Mesodermal cell (in vitro differentiated cells): ENCODE measurements at regions not wholly inside any gene's neighbourhood (a gene's known extent, or its start where the extent isn't known, plus 50 kb on each side); places are given as distances from the start of the nearest gene placed in this dataset.

Source experiments
- H3K27ac ChIP-seq: 2 replicates; pipeline ENCODE4 v1.7.0; 2013; ENCODE audit warnings: mild to moderate bottlenecking, low read depth, low read length, moderate library complexity; ENCODE audit not compliant: severe bottlenecking
- H3K36me3 ChIP-seq: 2 replicates; pipeline ENCODE4 v1.7.1; 2013; ENCODE audit warnings: mild to moderate bottlenecking, low read length, moderate library complexity; ENCODE audit not compliant: control insufficient read depth, insufficient read depth
- H3K4me1 ChIP-seq: one replicate; pipeline ENCODE4 v1.7.1; 2013; ENCODE audit warnings: mild to moderate bottlenecking, low read length; ENCODE audit not compliant: insufficient read depth, control insufficient read depth, poor library complexity, severe bottlenecking
- H3K4me3 ChIP-seq: 2 replicates; pipeline ENCODE4 v1.7.0; 2013; ENCODE audit warnings: low read length, control low read depth, mild to moderate bottlenecking; ENCODE audit not compliant: insufficient read depth, poor library complexity, severe bottlenecking; ENCODE audit errors: extremely low read depth
- H3K9me3 ChIP-seq: 2 replicates; pipeline ENCODE4 v1.7.1; 2013; ENCODE audit warnings: mild to moderate bottlenecking, low read length, moderate library complexity; ENCODE audit not compliant: control insufficient read depth
- WGBS, 2 experiments: methylation state at CpG; one replicate each; pipeline ENCODE4 v1.1.5; 2013; ENCODE audit warnings: missing lambda C conversion rate in 2 of 2; ENCODE audit not compliant: insufficient coverage in 2 of 2; 5-methylcytosine and 5-hydroxymethylcytosine counted together

- Histone ChIP-seq H3K36me3 (no peaks in the 10 kb centered on the region), H3K4me3 (no peak overlapping the region)
- WGBS, 2 experiments: no CpG with 5 or more reads among the region's 1 CpG
These were observed 56.7 kb upstream of the GUCA2B start for GRCh38 chr1:42096554-42096953.

GRCh38 chr1:42089246-42089645, 64.0 kb upstream of the GUCA2B start:
- H3K9me3 ChIP-seq: no peaks in the 10 kb centered on the region
- no peaks in the 10 kb centered on the region for H3K4me1 ChIP-seq

More at GRCh38 chr1:42096554-42096953, 56.7 kb upstream of the GUCA2B start:
- Histone ChIP-seq H3K27ac (no peak overlapping the region), H3K9me3 (peaks cover 3% of the 10 kb centered on the region), H3K4me1 (no peaks in the 10 kb centered on the region)

GRCh38 chr1:42086146-42086545, 67.1 kb upstream of the GUCA2B start:
- Histone ChIP-seq H3K4me1 (no peaks in the 10 kb centered on the region), H3K36me3 (no peaks in the 10 kb centered on the region), H3K9me3 (no peaks in the 10 kb centered on the region), H3K27ac (no peak overlapping the region), H3K4me3 (no peak overlapping the region)

More at GRCh38 chr1:42089246-42089645, 64.0 kb upstream of the GUCA2B start:
- no CpG with 5 or more reads among the region's 2 CpGs for WGBS, 2 experiments
- Histone ChIP-seq H3K4me3 (no peak overlapping the region), H3K27ac (no peak overlapping the region), H3K36me3 (no peaks in the 10 kb centered on the region)

GRCh38 chr1:42085596-42085995, 67.6 kb upstream of the GUCA2B start:
- H3K4me1 ChIP-seq: no peaks in the 10 kb centered on the region
- no CpG with 5 or more reads among the region's 1 CpG for WGBS, 2 experiments
- H3K36me3 ChIP-seq: no peaks in the 10 kb centered on the region
- H3K27ac ChIP-seq: no peak overlapping the region
- H3K9me3 ChIP-seq: no peaks in the 10 kb centered on the region
- no peak overlapping the region for H3K4me3 ChIP-seq

GRCh38 chr1:42081475-42081874, 71.7 kb upstream of the GUCA2B start:
- 84 to 86% methylated on average over 2 of the region's 2 CpGs for WGBS, 2 experiments
- Histone ChIP-seq H3K4me3 (no peak overlapping the region), H3K4me1 (no peaks in the 10 kb centered on the region), H3K27ac (no peak overlapping the region), H3K9me3 (peaks cover 5% of the 10 kb centered on the region), H3K36me3 (no peaks in the 10 kb centered on the region)

- no peaks in the 10 kb centered on the region for H3K4me1 ChIP-seq
- H3K4me3 ChIP-seq: no peak overlapping the region
- no peaks in the 10 kb centered on the region for H3K36me3 ChIP-seq
- no peak overlapping the region for H3K27ac ChIP-seq
- peaks cover 5% of the 10 kb centered on the region for H3K9me3 ChIP-seq
- no CpG with 5 or more reads among the region's 2 CpGs for WGBS, 2 experiments
These were observed 78.0 kb upstream of the GUCA2B start for GRCh38 chr1:42075179-42075578.

GRCh38 chr1:42070996-42071395, 82.2 kb upstream of the GUCA2B start:
- H3K4me3 ChIP-seq: no peak overlapping the region
- no CpG with 5 or more reads among the region's 2 CpGs for WGBS, 2 experiments
- no peak overlapping the region for H3K27ac ChIP-seq

GRCh38 chr1:42057800-42058199, 95.4 kb upstream of the GUCA2B start:
- H3K27ac ChIP-seq: no peak overlapping the region
- no peaks in the 10 kb centered on the region for H3K36me3 ChIP-seq
- no peak overlapping the region for H3K4me3 ChIP-seq
- no peaks in the 10 kb centered on the region for H3K4me1 ChIP-seq
- H3K9me3 ChIP-seq: peaks cover 8% of the 10 kb centered on the region
- WGBS, 2 experiments: 90 to 100% methylated on average over 1 of the region's 3 CpGs

More at GRCh38 chr1:42070996-42071395, 82.2 kb upstream of the GUCA2B start:
- no peaks in the 10 kb centered on the region for H3K9me3 ChIP-seq
- H3K4me1 ChIP-seq: no peaks in the 10 kb centered on the region
- no peaks in the 10 kb centered on the region for H3K36me3 ChIP-seq

GRCh38 chr1:42056460-42056859, 96.8 kb upstream of the GUCA2B start:
- Histone ChIP-seq H3K27ac (no peak overlapping the region), H3K4me3 (no peak overlapping the region), H3K9me3 (peaks cover 8% of the 10 kb centered on the region), H3K4me1 (no peaks in the 10 kb centered on the region), H3K36me3 (no peaks in the 10 kb centered on the region)

- Histone ChIP-seq H3K4me3 (no peak overlapping the region), H3K27ac (no peak overlapping the region), H3K9me3 (peaks cover 8% of the 10 kb centered on the region), H3K4me1 (no peaks in the 10 kb centered on the region), H3K36me3 (no peaks in the 10 kb centered on the region)
- no CpG with 5 or more reads among the region's 1 CpG for WGBS, 2 experiments
These were observed 98.1 kb upstream of the GUCA2B start for GRCh38 chr1:42055061-42055460.

- peaks cover under 1% of the 10 kb centered on the region for H3K9me3 ChIP-seq
- H3K27ac ChIP-seq: no peak overlapping the region
- no peak overlapping the region for H3K4me3 ChIP-seq
- H3K36me3 ChIP-seq: no peaks in the 10 kb centered on the region
- H3K4me1 ChIP-seq: no peaks in the 10 kb centered on the region
- WGBS, 2 experiments: 74 to 92% methylated on average over 2 to 3 of the region's 5 CpGs
These were observed 101.0 kb upstream of the GUCA2B start for GRCh38 chr1:42052072-42052699.
